DMS 273 treated with DMSO at 0.1 percent for 48 hours (cell line): ENCODE measurements at regions not wholly inside any gene's neighbourhood (a gene's known extent, or its start where the extent isn't known, plus 50 kb on each side); places are given as distances from the start of the nearest gene placed in this dataset.
"Not testable (repeated sequence)": the region's sequence is repeated elsewhere in the genome, so short reads cannot be mapped to it uniquely, and the experiment has no call there.

ENCODE experiments used
- DNase-seq: peaks from one replicate; lab custom pipeline; 2025; lab: John Stamatoyannopoulos, UW

DNA sequence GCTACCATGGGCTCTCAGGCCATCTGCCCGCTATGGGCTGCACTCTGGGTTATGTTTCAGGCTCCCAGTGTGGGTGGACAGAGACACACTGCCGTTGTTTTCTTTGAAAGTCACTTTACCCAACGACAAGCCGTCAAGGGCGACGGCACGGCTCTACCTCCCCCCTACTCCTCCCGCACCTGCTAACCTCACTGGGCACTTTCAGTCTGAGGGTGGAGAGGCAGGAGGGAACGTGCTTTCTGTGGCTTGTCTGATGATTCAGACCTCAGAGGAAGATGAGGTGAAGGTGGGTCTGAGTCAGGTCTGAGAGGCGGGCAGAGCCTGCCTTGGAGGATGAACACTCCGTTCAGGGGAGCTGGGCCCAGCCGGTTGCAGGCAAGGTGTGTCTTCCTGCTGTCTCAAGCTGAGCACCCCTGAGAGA lies 147.6 kb upstream of the HDAC4 start:
- no peak for DNase-seq

DNA sequence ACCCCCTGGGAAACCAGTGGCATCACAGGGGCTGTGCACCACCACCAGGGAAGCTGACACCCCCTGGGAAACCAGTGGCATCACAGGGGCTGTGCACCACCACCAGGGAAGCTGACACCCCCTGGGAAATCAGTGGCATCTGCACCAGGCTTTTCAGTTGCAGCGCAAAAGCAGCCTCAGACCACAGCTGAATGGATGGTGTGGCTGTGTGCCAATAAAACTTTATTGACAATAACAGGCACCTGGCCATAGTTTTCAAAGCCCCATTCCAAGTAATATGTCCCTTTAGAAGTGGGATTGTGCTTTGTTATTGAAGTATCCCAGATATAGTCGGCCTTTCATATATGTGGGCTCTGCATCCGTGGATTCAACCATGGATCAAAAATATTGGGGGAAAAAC lies 146.3 kb upstream of the HDAC4 start:
- DNase-seq: not testable (repeated sequence)

DNA sequence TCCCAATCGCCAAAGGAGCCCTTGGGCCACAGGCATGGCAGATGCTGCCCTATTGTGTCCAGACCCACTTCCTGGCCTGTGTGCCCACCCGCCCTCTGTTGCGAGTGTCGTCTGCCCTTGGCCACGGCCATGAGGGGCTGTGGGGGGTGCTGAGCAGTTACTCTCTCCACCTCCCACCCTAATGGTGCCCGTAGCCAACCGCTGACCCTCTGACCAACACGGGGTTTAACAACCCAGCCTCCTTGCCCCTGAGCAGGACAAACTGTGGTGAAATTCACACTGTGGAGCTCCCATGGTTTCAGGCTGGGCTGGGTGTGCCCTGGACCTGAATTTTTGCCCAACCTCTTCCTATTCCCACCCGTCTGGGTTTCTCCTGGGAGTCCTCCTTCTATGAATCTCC lies 145.7 kb upstream of the HDAC4 start:
- DNase-seq: no peak

DNA sequence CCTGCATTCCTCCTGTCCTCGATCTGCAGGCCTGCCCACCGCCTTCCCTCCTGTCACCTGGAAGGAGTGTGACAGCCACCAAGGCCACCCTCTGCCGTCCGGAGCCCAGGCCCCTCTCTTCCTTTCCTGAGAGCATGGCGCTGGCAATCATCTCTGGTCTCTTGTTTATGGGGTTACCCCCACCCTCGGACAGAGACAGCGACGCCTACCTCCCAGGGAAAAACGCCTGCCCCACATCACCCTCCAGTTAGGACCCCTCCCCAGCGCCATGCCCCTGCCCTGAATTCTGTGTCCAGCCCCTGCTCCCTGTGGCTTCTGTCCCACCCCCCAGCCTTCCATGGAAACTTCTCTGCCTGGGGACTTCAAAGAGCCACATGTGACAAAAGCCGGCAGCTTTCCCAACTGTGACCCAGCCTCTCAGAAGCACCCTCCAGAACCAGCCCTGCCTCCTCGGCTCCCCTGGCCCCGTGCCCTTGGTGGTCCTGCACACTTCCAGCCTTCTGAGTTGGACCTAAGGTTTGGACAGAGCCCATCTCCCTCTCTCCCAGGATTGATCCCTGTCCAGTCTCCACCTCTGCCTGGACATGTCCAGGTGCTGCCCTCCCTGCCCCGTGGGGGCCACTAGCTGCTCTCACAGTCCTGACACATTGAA lies 145.0 kb upstream of the HDAC4 start:
- DNase-seq: no peak

DNA sequence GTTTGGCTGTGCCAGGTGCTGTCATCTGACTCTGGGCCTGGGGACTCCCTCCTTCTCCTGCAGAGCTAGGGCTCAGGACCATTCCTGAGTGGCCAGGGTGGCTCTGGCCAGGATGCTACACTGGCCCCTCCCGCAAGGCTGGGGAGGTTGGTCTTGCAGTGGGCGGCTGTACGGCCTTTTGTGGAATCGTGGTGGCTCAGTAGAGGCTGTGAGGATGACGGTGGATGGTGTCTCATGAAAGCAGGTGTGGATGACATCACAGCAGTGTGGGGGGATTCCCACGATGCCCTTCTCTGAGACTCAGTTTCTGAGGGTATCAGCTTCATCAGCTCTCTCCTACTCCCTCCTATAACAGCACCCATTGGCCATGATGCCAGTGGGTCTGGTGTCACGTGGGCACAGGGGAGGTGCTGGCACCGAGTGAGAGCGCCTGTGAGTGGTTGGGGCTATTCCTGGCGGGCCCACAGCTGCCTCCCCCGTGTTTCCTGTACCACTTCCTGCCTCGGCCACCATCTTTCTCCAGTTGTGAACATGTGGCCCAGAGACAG lies 144.2 kb upstream of the HDAC4 start:
- no peak for DNase-seq

DNA sequence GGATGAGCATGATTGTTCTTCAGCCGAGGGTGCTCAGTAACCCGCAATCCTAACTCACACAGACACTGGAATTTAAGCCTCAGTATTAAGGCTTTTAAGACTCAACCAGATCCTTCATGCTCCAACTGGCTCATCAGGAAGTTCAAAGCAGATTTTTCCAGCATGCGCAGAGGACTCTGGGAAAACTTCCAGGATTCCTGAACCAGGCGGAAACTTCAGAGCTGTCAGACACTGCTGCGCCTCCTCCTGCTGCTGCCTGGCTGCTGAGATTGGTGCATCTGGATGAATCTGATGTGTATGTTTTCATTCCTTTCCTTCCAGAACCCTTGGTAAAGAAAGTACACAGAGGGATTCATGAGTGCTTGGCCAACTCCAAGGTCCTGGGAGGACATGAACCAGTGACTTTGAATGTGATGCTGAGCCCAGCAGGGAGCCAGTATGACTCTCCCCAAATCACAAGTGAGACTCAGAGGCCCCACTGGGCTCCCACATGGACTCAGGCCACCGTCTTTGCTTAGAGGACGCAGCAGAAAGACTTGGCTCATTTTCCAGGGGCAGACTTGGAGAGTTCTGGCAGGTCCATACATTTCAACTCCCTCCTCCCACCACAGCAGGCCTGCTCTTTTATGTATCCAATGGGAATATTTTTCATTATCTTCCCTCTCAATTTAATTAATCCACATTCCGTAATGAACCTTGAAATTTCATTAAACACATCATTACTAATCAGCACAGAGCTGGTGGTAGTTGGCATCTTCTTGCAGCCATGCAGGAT lies 143.5 kb upstream of the HDAC4 start:
- no peak for DNase-seq

DNA sequence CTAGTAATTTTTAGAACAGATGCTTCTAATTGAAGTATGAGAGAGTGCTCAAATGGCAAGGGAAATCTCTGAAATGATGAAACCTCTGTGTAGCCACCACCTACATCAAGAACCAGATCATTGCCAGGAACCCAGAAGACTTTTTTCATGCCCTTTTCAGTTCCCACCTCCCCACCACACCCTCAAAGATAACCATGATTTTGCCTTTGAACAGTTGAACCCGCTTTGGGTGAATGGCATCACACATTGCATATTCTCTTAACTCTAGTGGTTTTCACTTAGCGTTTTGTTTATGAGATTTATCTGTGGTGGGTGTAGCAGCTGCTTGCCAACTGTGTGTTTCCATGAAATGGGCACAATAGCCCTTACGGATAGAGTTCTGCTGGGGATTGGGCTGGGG lies 142.9 kb upstream of the HDAC4 start:
- no peak for DNase-seq

DNA sequence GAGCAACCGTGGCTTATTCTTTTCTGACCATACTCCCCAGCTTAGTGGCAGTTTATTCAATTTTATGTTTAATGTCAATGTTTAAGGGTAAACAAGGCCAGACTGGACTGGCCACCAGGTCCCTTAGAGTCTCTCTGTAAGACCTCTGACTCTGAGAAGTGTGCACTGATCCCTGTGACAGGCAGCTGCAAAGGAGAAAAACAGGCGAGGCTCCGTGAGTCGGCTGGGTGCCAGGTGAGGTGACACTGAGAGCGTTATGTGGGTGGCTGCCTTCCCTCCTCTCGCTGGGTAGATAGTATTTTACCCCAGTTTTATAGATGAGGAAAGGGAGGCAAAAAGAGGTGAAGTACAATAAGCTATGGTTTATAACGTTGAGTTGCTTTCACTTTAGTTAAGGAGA lies 139.4 kb upstream of the HDAC4 start:
- no peak for DNase-seq

DNA sequence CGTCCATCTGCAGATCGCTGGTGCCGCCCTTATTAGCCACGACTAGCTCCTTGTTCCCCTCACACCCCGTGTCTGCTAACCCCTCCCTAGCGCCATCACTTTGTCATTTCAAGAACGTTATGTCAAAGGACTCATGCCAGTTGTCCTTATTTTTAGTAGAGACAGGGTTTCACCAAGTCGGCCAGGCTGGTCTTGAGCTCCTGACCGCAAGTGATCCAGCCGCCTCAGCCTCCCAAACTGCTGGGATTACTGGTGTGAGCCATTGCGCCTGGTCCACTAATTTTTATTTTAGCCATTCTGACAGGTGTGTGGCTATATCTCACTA lies 138.9 kb upstream of the HDAC4 start:
- no peak for DNase-seq

DNA sequence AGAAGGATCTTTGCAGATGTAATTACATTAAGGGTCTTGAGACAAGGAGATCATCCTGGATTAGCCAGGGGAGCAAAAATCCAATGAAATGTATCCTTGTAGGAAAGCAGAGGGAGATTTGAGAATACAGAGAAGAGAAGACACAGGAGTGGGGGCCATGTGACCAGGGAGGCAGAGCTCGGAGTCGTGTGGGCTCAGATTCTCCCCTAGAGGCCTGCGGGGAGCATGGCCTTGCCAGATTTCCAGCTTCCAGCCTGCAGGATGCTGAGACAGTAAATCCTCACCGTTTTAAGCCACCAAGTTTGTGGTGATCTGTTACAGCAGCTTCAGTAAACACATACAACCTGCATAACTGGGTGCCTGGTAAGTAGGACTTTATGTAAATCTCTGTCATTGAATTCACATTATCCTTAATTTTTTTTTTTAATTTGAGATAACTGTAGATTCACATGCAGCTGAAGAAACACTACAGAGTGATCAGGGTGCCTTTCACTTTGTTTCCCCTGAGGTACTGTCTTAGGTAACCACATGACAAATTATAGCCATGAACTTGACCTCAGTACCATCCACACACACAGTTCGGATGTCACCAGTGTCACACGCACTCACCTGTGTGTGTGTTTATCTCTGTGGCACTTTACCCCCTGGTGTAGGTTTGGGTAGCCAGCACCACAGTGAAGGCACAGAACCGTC lies 138.4 kb upstream of the HDAC4 start:
- DNase-seq: no peak

DNA sequence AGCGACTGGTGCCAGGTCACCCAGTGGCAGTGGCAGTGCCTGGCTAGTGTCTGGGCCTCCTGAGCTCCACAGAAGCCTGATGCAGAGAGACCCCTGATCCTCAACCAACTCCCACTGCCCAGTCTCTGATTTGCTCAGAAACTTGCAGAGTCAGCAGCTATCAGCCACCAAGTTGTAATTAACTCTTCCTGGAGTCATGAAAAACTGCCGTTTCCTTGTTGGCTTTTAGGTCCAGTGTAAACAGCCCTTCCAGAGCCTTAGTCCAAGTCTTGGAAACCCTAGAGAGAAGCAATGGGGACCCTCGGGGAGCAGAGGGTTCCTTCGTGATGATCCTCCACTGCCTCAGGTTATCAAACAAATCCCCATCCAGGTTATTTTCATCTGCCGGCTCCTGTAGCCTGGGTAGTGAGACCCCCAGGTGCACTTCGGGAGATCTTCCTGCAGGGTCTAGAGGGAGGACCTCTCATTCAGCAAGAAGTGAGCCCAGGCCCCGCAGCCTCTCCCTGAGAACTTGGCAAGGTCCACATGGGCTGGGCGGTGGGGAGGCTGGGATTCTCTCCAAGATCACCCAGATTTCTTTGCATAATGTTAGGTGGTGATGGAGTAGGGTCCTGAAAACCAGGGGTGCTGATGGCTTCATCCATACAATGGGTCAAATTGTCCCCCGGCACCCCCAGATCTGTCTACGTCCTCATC lies 137.7 kb upstream of the HDAC4 start:
- DNase-seq: no peak

DNA sequence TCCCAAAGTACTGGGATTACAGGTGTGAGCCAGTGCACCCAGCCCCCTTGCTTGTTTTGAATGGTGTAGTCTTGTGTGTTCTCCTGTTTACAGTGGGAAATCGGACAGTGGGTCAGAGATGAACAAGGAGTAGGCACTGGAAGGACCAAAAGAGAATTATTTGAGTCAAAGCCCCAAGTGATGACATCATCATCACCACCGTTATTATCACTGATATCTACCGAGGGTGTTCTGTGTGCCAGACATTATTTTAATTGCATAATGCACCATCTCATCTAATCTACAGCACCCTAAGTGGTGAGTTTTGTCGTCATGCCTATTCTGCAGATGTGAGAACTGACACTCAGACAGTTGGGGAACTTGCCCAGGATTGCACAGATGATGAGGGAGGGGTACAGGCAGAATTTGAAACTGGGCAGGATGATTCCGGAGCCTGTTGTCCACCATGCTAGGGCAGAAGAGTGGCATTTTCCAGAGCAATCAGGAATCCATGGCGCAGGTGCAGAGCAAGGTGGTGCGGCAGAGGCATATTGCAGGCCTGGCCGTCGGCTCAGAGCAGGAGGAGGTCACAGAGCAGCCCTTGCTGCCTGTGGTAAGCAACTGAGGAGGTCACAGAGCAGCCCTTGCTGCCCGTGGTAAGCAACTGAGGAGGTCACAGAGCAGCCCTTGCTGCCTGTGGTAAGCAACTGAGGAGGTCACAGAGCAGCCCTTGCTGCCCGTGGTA lies 137.0 kb upstream of the HDAC4 start:
- no peak for DNase-seq

DNA sequence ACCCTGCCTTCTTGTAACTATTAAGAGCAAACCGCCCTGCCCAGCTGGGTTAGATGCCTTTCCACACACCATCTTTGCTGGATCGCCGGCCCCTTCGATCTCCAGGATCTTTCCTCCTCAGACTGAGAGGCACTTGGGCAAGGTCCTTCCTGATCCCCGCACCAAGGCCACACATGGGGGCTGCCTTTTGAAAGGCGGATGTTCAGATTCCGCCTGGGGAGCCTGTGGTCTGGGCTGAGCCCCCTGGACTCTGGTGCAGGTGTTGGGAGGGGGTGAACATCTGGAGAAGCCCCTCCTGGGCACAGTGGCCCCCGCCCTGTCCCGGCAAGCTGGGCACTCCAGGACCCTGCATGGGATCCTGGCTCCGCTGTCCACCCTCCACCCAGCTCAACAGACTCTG lies 135.4 kb upstream of the HDAC4 start:
- DNase-seq: no peak

DNA sequence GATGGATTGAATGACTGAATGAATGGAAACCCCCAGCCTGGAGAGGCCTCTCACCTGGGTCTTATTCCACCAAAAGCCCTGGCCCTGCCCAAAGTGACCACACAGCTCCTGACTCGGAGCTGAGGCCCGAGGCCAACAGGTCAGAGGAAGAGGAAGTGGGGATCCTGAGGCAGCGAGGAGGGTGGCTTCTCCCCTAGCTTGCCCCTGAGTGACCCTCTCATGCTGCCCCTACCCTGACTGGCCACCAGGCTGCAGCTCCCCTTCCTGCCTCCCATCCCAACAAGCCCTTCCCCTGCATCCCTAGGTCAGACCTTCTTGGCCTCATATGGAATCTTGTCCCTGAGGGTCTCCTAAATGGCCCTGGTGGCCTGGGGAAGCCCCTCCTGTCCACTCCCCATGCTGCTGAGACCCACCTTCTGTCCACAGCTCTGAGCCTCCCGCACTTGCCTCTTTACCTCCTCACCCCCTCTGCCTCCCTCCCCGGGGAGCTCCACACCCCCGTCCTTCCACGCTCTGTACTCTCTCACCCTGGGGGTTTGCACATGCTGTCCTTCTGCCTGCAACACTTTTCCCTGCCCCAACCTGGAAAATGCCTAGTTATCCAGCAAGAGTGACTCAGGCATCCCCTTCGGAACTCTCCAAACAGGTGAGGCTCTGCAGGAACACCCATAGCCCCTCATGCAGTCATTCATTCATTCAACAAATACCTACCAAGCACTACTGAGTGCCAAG lies 134.8 kb upstream of the HDAC4 start:
- DNase-seq: no peak

DNA sequence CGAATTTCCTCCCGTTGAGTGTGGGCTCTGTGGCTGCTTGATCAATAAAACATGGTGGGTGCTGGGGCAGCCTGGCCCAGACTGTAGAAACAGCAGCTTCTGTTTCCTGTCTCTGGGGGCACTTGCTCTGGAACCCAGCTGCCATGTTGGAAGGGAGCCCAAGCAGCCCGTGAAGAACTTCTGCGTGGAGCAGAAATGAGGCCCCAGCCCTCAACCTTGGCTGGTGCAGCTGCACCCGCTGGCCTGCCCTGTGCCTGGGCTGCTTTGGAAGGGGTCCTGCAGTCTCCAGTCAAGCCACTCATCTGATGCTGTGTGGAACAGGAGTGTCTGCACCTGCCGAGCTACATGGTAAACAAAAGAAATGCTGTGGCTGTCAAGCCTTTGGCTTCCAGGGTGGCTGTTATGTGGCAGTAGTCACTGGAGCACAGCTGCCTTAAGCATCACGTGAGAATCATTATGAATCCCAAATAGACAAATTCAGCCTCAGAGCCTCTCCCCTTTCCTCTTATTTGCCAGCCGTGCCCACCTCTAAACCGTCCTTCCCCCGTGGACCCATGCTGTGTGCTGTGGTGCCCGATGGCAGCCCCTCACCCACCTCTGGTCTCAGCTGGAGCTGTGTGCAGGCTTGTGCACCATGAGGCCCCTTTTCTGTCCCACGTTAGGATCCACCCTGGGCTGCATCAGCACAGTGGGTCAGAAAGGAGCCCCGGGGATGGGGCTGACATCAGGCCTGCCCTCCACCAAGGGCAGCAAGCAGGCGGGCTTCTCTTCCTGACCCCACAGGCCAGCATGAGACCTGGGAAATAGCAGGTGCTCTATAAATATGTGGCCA lies 134.0 kb upstream of the HDAC4 start:
- DNase-seq: no peak

DNA sequence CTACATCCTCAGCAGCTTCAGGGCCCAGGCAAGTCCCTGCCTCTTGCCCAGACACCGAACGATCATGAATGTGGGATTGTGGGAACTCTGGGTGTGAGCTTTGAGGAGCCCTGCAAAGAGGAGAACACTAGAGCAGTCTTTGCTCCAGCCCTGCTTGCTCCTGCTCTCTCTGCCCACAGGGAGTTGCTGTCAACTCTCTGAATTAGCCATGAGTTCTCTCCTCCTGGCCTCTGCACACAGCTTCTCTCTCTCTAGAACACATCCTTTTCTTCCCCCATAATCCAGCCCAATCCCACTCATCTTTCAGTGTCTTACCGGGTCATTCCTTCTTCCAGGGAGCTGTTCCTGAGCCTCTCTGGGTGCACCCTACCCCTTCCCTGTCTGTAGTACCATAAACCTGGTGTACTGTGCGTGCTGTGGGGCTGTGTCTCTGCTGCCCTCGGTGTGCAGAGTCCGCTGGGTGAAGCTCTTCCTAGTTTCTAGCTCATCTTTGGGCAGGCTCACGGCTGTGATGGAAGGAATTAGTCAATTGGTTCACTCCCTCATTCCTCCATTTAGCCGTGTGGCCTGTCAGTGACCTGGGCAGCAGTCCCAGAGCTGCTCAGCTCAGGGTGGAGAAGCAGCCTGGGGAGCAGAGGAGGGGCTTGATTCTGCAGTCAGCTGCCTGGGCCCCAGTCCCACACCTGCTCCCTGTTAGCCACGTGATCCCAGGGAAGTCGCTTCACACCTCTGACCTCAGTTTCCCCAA lies 132.9 kb upstream of the HDAC4 start:
- DNase-seq: no peak

DNA sequence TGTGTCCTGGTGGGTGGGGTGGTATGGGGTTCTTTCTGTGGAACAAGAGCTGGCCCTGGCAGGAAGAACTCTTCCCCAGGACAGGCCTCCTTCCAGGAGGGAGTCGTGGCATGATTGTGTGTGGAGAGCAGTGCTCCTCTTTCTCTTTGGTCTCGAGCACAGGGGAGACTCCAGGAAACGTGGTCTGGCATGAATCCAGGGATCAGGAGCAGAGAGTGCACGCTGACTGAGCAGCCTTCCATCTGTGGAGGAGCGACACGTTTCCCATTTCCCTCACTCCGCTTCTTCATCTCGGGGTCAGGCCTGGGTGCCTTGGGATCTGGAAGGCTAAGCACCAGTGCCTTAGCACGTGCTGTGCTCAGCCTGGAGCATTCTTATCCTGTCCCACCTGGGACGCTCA lies 132.0 kb upstream of the HDAC4 start:
- no peak for DNase-seq

DNA sequence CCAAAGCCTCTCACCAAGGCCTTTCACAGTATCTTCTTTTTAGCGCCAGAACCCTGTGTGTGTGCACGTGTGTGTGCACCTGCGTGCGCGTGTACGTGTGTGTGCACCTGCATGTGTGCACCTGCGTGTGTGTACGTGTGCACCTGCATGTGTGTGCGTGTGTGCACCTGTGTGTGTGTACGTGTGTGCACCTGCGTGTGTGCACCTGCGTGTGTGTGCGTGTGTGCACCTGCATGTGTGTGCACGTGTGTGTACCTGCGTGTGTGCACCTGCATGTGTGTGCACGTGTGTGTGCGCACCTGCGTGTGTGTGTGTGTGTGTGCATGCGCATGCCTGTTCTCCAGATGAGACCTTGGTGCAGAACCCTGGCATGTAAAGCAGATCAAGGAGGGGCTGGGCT lies 131.4 kb upstream of the HDAC4 start:
- no peak for DNase-seq

DNA sequence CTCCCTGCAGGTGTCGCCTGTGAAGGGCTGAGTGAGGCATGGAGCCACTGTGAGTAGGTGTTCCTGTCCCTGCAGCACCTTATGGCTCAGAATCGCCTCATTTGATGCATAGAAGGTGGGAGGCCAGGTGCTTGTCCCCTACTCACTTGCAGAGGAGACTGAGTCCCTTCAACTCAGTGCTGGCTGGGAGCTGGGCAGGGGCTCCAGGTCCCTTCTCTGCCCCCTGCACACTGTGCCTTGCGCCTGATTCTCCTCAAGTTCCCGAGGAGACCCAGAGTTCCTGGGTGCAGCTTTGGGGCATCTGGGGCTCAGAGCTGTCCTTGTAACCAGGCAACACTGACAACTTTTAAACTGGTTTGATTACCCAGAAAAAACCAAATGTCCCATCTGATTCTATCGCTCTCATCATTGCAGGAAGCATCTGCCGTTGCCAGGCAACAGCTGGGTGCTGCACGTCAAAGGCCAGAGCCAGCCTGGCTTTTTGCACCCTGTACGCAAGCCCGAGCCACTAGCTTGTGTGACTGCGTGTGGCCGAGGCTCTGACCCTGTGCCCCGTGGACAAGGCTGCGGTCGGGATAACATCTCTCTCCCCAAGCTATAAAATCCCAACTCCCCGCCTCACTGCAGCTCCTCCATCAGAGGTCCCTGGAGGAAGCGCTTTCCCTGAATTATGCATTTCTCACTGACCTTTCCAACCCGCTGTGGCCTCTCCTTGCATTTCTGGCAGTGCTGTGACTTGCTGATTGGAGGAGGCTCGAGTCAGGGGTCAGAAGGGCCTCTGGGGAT lies 130.8 kb upstream of the HDAC4 start:
- no peak for DNase-seq
